ENCODE measurements at regions not wholly inside any gene's neighbourhood (a gene's known extent, or its start where the extent isn't known, plus 50 kb on each side); places are given as distances from the start of the nearest gene placed in this dataset.

DNA sequence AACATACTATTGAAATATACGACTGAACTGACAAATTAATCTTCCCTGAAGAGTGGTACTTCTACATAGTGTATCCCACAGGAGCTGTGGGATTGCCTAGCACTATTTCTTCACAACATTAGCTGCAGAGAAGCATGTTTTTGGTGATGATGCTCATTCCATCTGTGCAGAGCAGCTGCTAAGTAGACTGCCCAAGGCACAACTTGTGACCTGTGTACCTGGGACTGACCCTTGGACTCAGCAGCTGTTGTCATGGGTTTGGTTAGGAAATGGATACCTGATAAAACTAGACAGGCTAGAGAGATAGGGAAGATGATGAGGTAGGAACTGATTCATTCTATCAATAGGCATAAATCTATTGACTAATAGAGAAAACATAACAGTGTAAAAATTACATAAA, 1204.0 kb downstream of the DSC3 start:
- H3K27ac Mint-ChIP-seq (ENCODE audit: low read depth, unreplicated experiment): no peak overlapping the region
- no peak for DNase-seq (ENCODE audit: unreplicated experiment)
- TF ChIP-seq, protein P1, sequence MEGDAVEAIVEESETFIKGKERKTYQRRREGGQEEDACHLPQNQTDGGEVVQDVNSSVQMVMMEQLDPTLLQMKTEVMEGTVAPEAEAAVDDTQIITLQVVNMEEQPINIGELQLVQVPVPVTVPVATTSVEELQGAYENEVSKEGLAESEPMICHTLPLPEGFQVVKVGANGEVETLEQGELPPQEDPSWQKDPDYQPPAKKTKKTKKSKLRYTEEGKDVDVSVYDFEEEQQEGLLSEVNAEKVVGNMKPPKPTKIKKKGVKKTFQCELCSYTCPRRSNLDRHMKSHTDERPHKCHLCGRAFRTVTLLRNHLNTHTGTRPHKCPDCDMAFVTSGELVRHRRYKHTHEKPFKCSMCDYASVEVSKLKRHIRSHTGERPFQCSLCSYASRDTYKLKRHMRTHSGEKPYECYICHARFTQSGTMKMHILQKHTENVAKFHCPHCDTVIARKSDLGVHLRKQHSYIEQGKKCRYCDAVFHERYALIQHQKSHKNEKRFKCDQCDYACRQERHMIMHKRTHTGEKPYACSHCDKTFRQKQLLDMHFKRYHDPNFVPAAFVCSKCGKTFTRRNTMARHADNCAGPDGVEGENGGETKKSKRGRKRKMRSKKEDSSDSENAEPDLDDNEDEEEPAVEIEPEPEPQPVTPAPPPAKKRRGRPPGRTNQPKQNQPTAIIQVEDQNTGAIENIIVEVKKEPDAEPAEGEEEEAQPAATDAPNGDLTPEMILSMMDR (IDR thresholded peaks at IDR 0.05; ENCODE audit: unreplicated experiment): no peak
- no peak overlapping the region for H3K4me3 Mint-ChIP-seq (ENCODE audit: unreplicated experiment)
- BruUV-seq (replicated peaks): no TSS peak
- no peaks in the 10 kb centered on the region for H3K36me3 Mint-ChIP-seq (ENCODE audit: insufficient read depth, unreplicated experiment)
- no peaks in the 10 kb centered on the region for H3K9me3 Mint-ChIP-seq (ENCODE audit: unreplicated experiment)
- CTCF ChIA-PET: interaction anchor here (0.6 kb wide), 1 partner anchor 56 kb away, joined by 3 read pairs; no protein-coding TSS in a partner anchor
- POLR2A ChIA-PET: interaction anchor here (0.6 kb wide), 1 partner anchor 15 kb away, joined by 3 read pairs; no protein-coding TSS in a partner anchor
- H3K4me1 Mint-ChIP-seq (ENCODE audit: insufficient read depth, unreplicated experiment): peaks cover 11% of the 10 kb centered on the region
- intact Hi-C loops (cut with micrococcal nuclease): no loop called here
- H3K27me3 Mint-ChIP-seq (ENCODE audit: insufficient read depth, unreplicated experiment): no peaks in the 10 kb centered on the region

DNA sequence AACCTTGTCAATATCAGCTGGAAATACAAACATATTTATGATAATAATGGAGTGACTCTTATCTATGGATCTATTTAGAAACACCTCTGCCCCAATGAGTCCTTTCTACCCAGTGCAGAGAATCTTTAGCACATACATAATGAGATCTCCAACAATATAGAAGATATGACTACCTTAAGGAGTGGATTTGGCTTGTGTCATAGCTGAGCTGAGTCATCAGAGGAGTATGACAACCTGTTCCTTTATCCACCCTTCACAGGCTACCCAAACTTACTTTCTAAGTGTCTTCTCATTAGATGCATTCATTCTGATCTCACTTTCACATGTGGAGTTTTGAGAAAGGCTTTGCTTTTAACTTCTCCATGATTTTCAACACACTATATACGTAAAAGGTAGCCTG, 1218.9 kb downstream of the DSC3 start:
- no peaks in the 10 kb centered on the region for H3K27me3 Mint-ChIP-seq (ENCODE audit: insufficient read depth, unreplicated experiment)
- no peaks in the 10 kb centered on the region for H3K9me3 Mint-ChIP-seq (ENCODE audit: unreplicated experiment)
- intact Hi-C loops (cut with micrococcal nuclease): no loop called here

DNA sequence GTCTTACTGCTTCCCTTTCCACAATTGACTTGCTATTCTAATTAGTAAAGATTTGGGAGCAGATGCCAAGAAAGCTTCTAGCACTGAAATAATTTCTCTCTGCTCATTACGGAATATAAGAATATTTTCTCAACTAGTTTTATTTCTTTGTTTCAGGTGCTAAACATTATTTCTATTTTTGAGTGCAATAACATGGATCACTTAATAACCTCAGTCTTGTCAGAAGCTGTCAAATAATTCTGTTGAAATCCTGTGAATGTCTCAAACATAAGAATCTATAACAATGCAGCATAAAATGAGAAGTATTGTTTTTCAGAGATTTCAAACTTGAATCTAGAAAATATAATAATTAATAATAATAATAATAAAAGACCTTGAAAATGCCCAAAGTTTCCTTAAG, 1221.0 kb downstream of the DSC3 start:
- Mint-ChIP-seq H3K36me3 (ENCODE audit: insufficient read depth, unreplicated experiment) (no peaks in the 10 kb centered on the region), H3K4me3 (ENCODE audit: unreplicated experiment) (no peak overlapping the region), H3K27me3 (ENCODE audit: insufficient read depth, unreplicated experiment) (no peaks in the 10 kb centered on the region), H3K9me3 (ENCODE audit: unreplicated experiment) (no peaks in the 10 kb centered on the region), H3K4me1 (ENCODE audit: insufficient read depth, unreplicated experiment) (peaks cover 11% of the 10 kb centered on the region), H3K27ac (ENCODE audit: low read depth, unreplicated experiment) (no peak overlapping the region)
- BruUV-seq (replicated peaks): no TSS peak
- ChIA-PET POLR2A (interaction anchor here (0.5 kb wide), 1 partner anchor 19 kb away, joined by 3 read pairs; no protein-coding TSS in a partner anchor), CTCF (no interaction called here)
- TF ChIP-seq, protein P1 (IDR thresholded peaks at IDR 0.05; ENCODE audit: unreplicated experiment): no peak
- no peak for DNase-seq (ENCODE audit: unreplicated experiment)
- intact Hi-C loops (cut with micrococcal nuclease): no loop called here

More for the DNA sequence above, 1218.9 kb downstream of the DSC3 start:
- CTCF ChIA-PET: interaction anchor here (0.5 to 0.9 kb wide), 3 partner anchors 10 to 1124 kb away, joined by 3 read pairs; no protein-coding TSS in a partner anchor
- no peak overlapping the region for H3K4me3 Mint-ChIP-seq (ENCODE audit: unreplicated experiment)
- TF ChIP-seq, protein P1 (IDR thresholded peaks at IDR 0.05; ENCODE audit: unreplicated experiment): no peak
- no peak overlapping the region for H3K27ac Mint-ChIP-seq (ENCODE audit: low read depth, unreplicated experiment)
- no peaks in the 10 kb centered on the region for H3K36me3 Mint-ChIP-seq (ENCODE audit: insufficient read depth, unreplicated experiment)
- POLR2A ChIA-PET: interaction anchor here (0.7 kb wide), 1 partner anchor 15 kb away, joined by 3 read pairs; no protein-coding TSS in a partner anchor
- peaks cover 11% of the 10 kb centered on the region for H3K4me1 Mint-ChIP-seq (ENCODE audit: insufficient read depth, unreplicated experiment)
- no TSS peak for BruUV-seq (replicated peaks)
- DNase-seq (ENCODE audit: unreplicated experiment): peak; percentile 32

DNA sequence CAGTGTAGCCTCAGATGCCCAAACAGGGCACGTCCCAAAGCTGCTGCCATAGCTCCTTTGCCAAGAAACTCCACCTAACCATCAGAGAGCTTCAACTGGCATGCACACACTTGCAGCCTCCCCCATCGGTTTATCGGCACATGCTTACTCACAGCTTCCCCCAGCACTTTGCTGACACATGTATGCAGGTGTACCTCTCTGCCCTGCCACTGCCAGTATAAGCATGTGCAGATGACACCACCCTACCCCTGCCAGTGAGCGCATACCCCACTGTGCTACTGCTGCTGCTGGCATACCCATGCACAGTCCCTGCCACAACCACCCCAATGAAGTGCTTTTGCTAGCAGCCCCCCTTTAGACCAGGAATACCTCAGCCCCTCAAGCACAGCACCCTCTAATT, 1231.0 kb downstream of the DSC3 start:
- ChIA-PET POLR2A (no interaction called here), CTCF (interaction anchor here (0.7 to 0.9 kb wide), 2 partner anchors 11 to 757 kb away, joined by 3 read pairs; no protein-coding TSS in a partner anchor)
- Mint-ChIP-seq H3K4me3 (ENCODE audit: unreplicated experiment) (no peak overlapping the region), H3K27ac (ENCODE audit: low read depth, unreplicated experiment) (no peak overlapping the region), H3K9me3 (ENCODE audit: unreplicated experiment) (no peaks in the 10 kb centered on the region), H3K4me1 (ENCODE audit: insufficient read depth, unreplicated experiment) (no peaks in the 10 kb centered on the region), H3K36me3 (ENCODE audit: insufficient read depth, unreplicated experiment) (no peaks in the 10 kb centered on the region), H3K27me3 (ENCODE audit: insufficient read depth, unreplicated experiment) (no peaks in the 10 kb centered on the region)
- no TSS peak for BruUV-seq (replicated peaks)
- TF ChIP-seq, protein P1 (IDR thresholded peaks at IDR 0.05; ENCODE audit: unreplicated experiment): no peak
- DNase-seq (ENCODE audit: unreplicated experiment): no peak
- intact Hi-C loops (cut with micrococcal nuclease): no loop called here

All from MCF 10A (cell line).